Left cardiac atrium (tissue), 4 donors: ENCODE measurements at regions not wholly inside any gene's neighbourhood (a gene's known extent, or its start where the extent isn't known, plus 50 kb on each side); places are given as distances from the start of the nearest gene placed in this dataset.
A peak's percentile ranks its signal among the peaks of the same experiment; 100 is the strongest.

Source experiments
- ATAC-seq, 2 donors: fragments of 200-7000 bp; cut with Tn5 transposase; one replicate each; pipeline ENCODE4 v1.9.1; 2020; ENCODE audit warnings: mild to moderate bottlenecking in 2 of 2, moderate library complexity in 2 of 2
- DNase-seq: peaks from one replicate; pipeline ENCODE4 v3.0.0-alpha.2; 2020
- intact Hi-C, 2 donors: fragments of 100-400 bp; cut with DNase I; formaldehyde crosslinking; loops; one replicate each; pipeline versions ENCODE4 v1.14.1 to v1.15.1; 2022 to 2023
- donor health status: DM: no; HTN: yes; CAD: no.
- donor health status: DM: no; HTN: yes; CAD: no; lungs with severe emphysema.
- donor health status: DM: yes; HTN: yes; CAD: no.
- donor health status: Dilated cardiomyopathy.

GRCh38 chr16:64589836-64590235, 532.0 kb downstream of the CDH11 start:
- intact Hi-C loops: loop anchor here in 1 of 2 donors (10.0 kb wide), 1 partner anchor 55 kb away; no protein-coding TSS in a partner anchor
- no peak for DNase-seq
- peak in 1 of 2 donors; percentile 79 for ATAC-seq

GRCh38 chr16:64586781-64587180, 535.1 kb downstream of the CDH11 start:
- no peak for ATAC-seq
- no peak for DNase-seq
- intact Hi-C loops: loop anchor here in 1 of 2 donors (10.0 kb wide), 1 partner anchor 58 kb away; no protein-coding TSS in a partner anchor

GRCh38 chr16:64585367-64585766, 536.5 kb downstream of the CDH11 start:
- DNase-seq (no peak), ATAC-seq (no peak)
- intact Hi-C loops: loop anchor here in 1 of 2 donors (10.0 kb wide), 1 partner anchor 59 kb away; no protein-coding TSS in a partner anchor

GRCh38 chr16:64580558-64580957, 541.3 kb downstream of the CDH11 start:
- no peak for DNase-seq
- intact Hi-C loops: loop anchor here in 1 of 2 donors (10.0 kb wide), 1 partner anchor 64 kb away; no protein-coding TSS in a partner anchor
- no peak for ATAC-seq

- no peak for ATAC-seq
- intact Hi-C loops: loop anchor here in 1 of 2 donors (10.0 kb wide), 1 partner anchor 65 kb away; no protein-coding TSS in a partner anchor
- DNase-seq: no peak
These were observed 542.2 kb downstream of the CDH11 start for GRCh38 chr16:64579712-64580111.

GRCh38 chr16:64545768-64546167, 576.1 kb downstream of the CDH11 start:
- intact Hi-C loops: no loop called here
- DNase-seq: no peak
- no peak for ATAC-seq

DNA sequence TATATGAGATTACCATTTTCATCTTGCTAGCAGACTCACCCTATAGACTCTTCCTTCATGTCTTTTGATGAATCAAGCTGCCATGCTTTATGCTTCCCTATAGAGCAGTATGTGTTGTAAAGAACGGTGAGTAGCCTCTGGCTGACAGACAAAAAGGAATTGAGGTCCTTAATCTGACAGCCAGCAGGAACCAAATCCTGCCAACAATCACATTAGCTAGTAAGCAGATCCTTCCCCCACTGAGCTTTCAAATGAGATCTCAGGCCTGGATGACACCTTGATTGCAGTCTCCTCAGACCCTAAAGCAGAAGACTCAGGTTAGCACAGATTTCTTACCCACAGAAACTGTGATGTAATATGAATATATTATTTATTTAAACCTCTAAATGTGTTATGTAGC, 577.0 kb downstream of the CDH11 start:
- no peak for ATAC-seq
- intact Hi-C loops: no loop called here
- DNase-seq: no peak

DNA sequence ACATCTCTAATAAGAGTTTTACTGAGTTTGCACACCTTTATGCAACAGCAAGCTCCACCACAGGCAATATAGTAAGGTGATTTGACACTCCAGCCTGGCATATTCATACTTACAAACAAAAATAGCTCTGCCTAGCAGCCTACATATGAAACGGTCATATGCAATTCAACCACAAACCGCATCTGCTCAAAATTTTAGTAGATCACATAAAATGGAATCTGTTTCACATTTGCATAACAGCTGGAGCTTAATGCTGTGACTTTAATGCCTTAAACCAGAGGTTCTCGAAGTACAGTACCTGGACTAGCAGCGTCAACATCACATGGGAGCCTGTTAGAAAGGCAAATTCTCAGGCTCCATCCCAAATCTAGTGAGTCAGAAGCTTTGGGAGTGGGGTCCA, 578.4 kb downstream of the CDH11 start:
- ATAC-seq: no peak

GRCh38 chr16:64543031-64543430, 578.8 kb downstream of the CDH11 start:
- DNase-seq (no peak), ATAC-seq (no peak)
- intact Hi-C loops: no loop called here

More for the DNA sequence above, 578.4 kb downstream of the CDH11 start:
- intact Hi-C loops: no loop called here
- DNase-seq: no peak

- intact Hi-C loops: no loop called here
- ATAC-seq (no peak), DNase-seq (no peak)
These were observed 579.7 kb downstream of the CDH11 start for GRCh38 chr16:64542152-64542551.

- ATAC-seq (no peak), DNase-seq (no peak)
- intact Hi-C loops: no loop called here
These were observed 580.2 kb downstream of the CDH11 start for GRCh38 chr16:64541621-64542020.

GRCh38 chr16:64540434-64540833, 581.4 kb downstream of the CDH11 start:
- intact Hi-C loops: no loop called here
- ATAC-seq (no peak), DNase-seq (no peak)

DNA sequence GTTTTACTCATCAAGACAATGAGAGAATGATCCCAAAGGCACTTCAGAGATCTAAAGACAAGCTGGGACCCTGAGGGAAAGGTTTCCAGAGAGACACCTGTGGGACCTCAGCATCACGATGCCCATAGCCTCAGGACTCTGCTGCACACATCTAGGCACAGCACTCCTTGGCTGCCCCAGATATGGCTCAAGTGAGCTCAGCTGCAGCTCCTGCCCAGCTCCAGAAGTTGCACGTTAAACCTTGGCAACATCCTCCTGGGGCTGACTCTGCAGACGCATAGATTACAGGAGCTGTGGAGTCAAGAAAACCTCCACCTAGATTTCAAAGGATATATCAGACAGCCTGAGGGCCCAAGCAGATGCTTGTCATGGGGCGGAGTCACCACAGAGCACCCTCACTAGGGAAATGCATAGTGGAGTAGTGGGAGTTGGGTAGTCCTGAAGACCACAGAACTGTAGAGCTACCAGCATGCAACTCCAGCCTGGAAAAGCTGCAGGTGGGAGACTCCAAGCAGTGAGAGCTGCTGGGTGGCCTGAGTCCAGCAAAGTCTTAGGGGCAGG, 582.0 kb downstream of the CDH11 start:
- intact Hi-C loops: no loop called here
- ATAC-seq: no peak

GRCh38 chr16:64534180-64534780, 587.6 kb downstream of the CDH11 start:
- intact Hi-C loops: no loop called here
- ATAC-seq (no peak), DNase-seq (no peak)

More for the DNA sequence above, 582.0 kb downstream of the CDH11 start:
- no peak for DNase-seq

DNA sequence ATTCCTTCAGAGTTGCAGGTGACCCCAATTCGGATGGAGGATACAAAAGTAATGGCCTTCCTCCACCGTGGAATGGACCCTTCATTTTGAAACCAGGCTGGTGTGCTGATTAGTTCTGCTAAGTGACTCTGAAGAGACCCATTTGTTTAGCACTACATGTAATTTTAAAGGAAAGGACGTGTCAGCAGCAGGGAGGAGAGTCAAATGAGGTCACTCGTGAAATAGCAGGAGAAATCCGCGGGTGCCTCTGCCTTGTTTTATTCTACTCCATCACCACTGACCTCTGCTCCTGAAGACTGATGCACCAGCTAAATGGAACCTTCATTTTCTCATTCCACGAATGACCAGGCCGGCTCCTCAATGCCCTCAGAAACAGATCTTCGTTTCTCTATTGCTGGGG, 589.2 kb downstream of the CDH11 start:
- ATAC-seq: no peak
- DNase-seq: no peak
- intact Hi-C loops: no loop called here

- DNase-seq (no peak), ATAC-seq (no peak)
- intact Hi-C loops: no loop called here
These were observed 589.7 kb downstream of the CDH11 start for GRCh38 chr16:64532117-64532516.

DNA sequence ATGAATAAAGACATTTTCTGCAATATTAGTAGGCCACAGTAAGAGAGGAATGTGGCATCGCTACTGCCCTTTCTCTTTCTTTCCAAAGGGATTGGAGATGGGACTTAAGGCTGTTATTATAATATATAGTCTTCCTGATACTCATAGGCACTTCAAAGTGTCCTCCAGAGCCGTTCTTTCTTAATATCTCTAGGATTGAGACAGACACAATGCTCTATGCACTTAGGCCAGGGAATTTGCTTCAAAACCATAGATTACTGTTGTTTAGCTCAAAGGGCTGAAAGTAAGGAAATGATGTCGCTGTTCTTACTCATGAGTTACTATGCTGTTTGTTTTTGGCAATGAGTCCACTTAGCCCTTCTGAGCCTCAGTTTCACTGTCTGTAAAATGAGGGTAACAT, 590.5 kb downstream of the CDH11 start:
- intact Hi-C loops: no loop called here
- ATAC-seq (no peak), DNase-seq (no peak)

DNA sequence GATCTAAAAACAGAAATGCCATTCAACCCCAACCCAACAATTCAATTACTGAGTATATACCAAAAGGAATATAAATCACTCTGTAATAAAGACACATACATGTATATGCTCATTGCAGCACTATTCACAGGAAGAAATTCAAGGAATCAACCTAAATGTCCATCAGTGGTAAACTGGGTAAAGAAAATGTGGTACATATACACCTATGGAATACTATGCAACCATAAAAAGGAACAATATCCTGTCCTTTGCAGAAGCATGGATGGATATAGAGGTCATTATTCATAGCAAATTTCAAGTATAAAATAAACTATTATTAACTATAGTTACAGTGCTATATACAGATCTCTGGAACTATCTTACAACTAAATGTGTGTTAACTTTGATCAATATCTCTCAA, 599.3 kb downstream of the CDH11 start:
- ATAC-seq: no peak
- no peak for DNase-seq
- intact Hi-C loops: no loop called here

GRCh38 chr16:64513871-64514270, 608.0 kb downstream of the CDH11 start:
- no peak for DNase-seq
- intact Hi-C loops: loop anchor here in 1 of 2 donors (10.0 kb wide), 1 partner anchor 201 kb away; no protein-coding TSS in a partner anchor
- no peak for ATAC-seq

- DNase-seq (no peak), ATAC-seq (peak; percentile 58 to 72)
- intact Hi-C loops: no loop called here
These were observed 614.4 kb downstream of the CDH11 start for GRCh38 chr16:64507240-64508024.
